GM21367 (cell line): ENCODE measurements at regions not wholly inside any gene's neighbourhood (a gene's known extent, or its start where the extent isn't known, plus 50 kb on each side); places are given as distances from the start of the nearest gene placed in this dataset.

Source experiments
- ATAC-seq: cut with Tn5 transposase; IDR thresholded peaks from one replicate; pipeline ENCODE4 v1.9.1; 2021; ENCODE audit not compliant: unreplicated experiment

- no peak for ATAC-seq
Observed at GRCh38 chr6:4563156-4563555, 213.0 kb upstream of the CDYL start.

GRCh38 chr6:4561773-4562400 lies 214.3 kb upstream of the CDYL start:
- ATAC-seq = no peak

- no peak for ATAC-seq
Observed at GRCh38 chr6:4561078-4561435, 215.1 kb upstream of the CDYL start.

- ATAC-seq = no peak
Observed at GRCh38 chr6:4560221-4561077, 215.8 kb upstream of the CDYL start.

GRCh38 chr6:4559281-4559875 lies 216.8 kb upstream of the CDYL start:
- no peak for ATAC-seq

- ATAC-seq = no peak
Observed at GRCh38 chr6:4554645-4555044, 221.6 kb upstream of the CDYL start.

- ATAC-seq = no peak
Observed at GRCh38 chr6:4553387-4553786, 222.8 kb upstream of the CDYL start.

- ATAC-seq = no peak
Observed at GRCh38 chr6:4550227-4550597, 226.0 kb upstream of the CDYL start.

- no peak for ATAC-seq
Observed at GRCh38 chr6:4549556-4550226, 226.5 kb upstream of the CDYL start.

- no peak for ATAC-seq
Observed at GRCh38 chr6:4545893-4546292, 230.3 kb upstream of the CDYL start.

GRCh38 chr6:4543596-4543995 lies 232.6 kb upstream of the CDYL start:
- ATAC-seq = no peak

GRCh38 chr6:4533576-4533975 lies 242.6 kb upstream of the CDYL start:
- ATAC-seq = no peak

- no peak for ATAC-seq
Observed at GRCh38 chr6:4531406-4531805, 244.8 kb upstream of the CDYL start.

- no peak for ATAC-seq
Observed at GRCh38 chr6:4522453-4522852, 253.8 kb upstream of the CDYL start.

GRCh38 chr6:4521070-4521469 lies 255.1 kb upstream of the CDYL start:
- ATAC-seq = no peak

- no peak for ATAC-seq
Observed at GRCh38 chr6:4518506-4518905, 257.7 kb upstream of the CDYL start.

- no peak for ATAC-seq
Observed at GRCh38 chr6:4516206-4516605, 260.0 kb upstream of the CDYL start.

GRCh38 chr6:4513561-4513960 lies 262.6 kb upstream of the CDYL start:
- no peak for ATAC-seq

- ATAC-seq = no peak
Observed at GRCh38 chr6:4512051-4512471, 264.1 kb upstream of the CDYL start.

GRCh38 chr6:4511641-4512020 lies 264.6 kb upstream of the CDYL start:
- no peak for ATAC-seq

- ATAC-seq = no peak
Observed at GRCh38 chr6:4510906-4511640, 265.1 kb upstream of the CDYL start.
